ENCODE measurements at regions not wholly inside any gene's neighbourhood (a gene's known extent, or its start where the extent isn't known, plus 50 kb on each side); places are given as distances from the start of the nearest gene placed in this dataset.
A peak's percentile ranks its signal among the peaks of the same experiment; 100 is the strongest.

- no peak overlapping the region for H3K9ac ChIP-seq
- no peak for TF ChIP-seq Cebpa-rat (IDR thresholded peaks at IDR 0.05)
- H3K27me3 ChIP-seq = no peaks in the 10 kb centered on the region
- no peaks in the 10 kb centered on the region for H3K9me3 ChIP-seq (replicated peaks in 1 of 11)
- no peaks in the 10 kb centered on the region for H4K20me1 ChIP-seq
- no peak overlapping the region for H3K4me3 ChIP-seq
- no peaks in the 10 kb centered on the region for H3K4me1 ChIP-seq
- no peak overlapping the region for H3K4me2 ChIP-seq
- no peaks in the 10 kb centered on the region for H3K36me3 ChIP-seq
- H3K27ac ChIP-seq = no peak overlapping the region
Measured at GRCh38 chr5:104763216-104763615, 1200.6 kb upstream of the NUDT12 start.

- no peak overlapping the region for H3K4me3 ChIP-seq
- no peak overlapping the region for H3K9ac ChIP-seq
- H3K27me3 ChIP-seq = no peaks in the 10 kb centered on the region
- no peaks in the 10 kb centered on the region for H4K20me1 ChIP-seq
- H3K4me1 ChIP-seq = peaks cover 0 to 9% (median 8%) of the 10 kb centered on the region in 10 experiments; a peak in 11 of 20 replicates
- no peaks in the 10 kb centered on the region for H3K9me3 ChIP-seq (replicated peaks in 1 of 11)
- H3K4me2 ChIP-seq = no peak overlapping the region
- no peak for TF ChIP-seq Cebpa-rat (IDR thresholded peaks at IDR 0.05)
- no peak overlapping the region for H3K27ac ChIP-seq
- no peaks in the 10 kb centered on the region for H3K36me3 ChIP-seq
Measured at GRCh38 chr5:104757915-104758314, 1195.3 kb upstream of the NUDT12 start.

DNA sequence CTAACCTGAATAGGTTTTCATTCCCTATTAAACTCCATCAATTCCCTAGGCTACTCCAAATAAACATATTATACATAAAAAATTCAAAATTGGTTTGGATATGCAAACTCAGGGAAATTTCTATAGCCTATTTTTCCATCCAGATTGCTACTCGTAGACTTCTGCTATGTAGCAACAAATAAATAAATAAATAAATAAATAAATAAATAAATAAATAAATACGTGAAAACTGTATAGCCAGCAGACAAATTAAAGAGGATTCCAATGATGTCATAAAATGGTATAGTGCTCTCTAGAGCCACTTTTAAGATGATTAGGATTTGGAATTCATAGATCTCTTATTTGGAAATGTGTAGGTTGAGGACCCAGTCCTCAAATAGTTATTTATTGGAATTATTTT lies 1193.2 kb upstream of the NUDT12 start:
- Histone ChIP-seq H3K27ac (no peak overlapping the region), H3K4me2 (no peak overlapping the region), H3K9me3 (replicated peaks in 1 of 11) (no peaks in the 10 kb centered on the region), H3K9ac (no peak overlapping the region), H3K27me3 (no peaks in the 10 kb centered on the region), H3K4me3 (no peak overlapping the region), H4K20me1 (no peaks in the 10 kb centered on the region), H3K36me3 (no peaks in the 10 kb centered on the region), H3K4me1 (peaks cover 0 to 9% (median 8%) of the 10 kb centered on the region in 10 experiments; a peak in 11 of 20 replicates)
- no peak for TF ChIP-seq Cebpa-rat (IDR thresholded peaks at IDR 0.05)

GRCh38 chr5:104754311-104754995 lies 1191.9 kb upstream of the NUDT12 start:
- Histone ChIP-seq H3K4me2 (peak overlapping the region in 7 of 11 experiments; percentile 6 to 32 (median 20); a peak in 6 of 22 replicates), H3K4me3 (no peak overlapping the region), H3K36me3 (no peaks in the 10 kb centered on the region), H4K20me1 (no peaks in the 10 kb centered on the region), H3K27ac (no peak overlapping the region), H3K9me3 (replicated peaks in 1 of 11) (no peaks in the 10 kb centered on the region), H3K4me1 (peaks cover 0 to 9% (median 8%) of the 10 kb centered on the region in 10 experiments; a peak in 11 of 20 replicates), H3K9ac (no peak overlapping the region), H3K27me3 (no peaks in the 10 kb centered on the region)
- TF ChIP-seq Cebpa-rat (IDR thresholded peaks at IDR 0.05) = no peak

GRCh38 chr5:104751969-104752368 lies 1189.4 kb upstream of the NUDT12 start:
- H3K27me3 ChIP-seq = no peaks in the 10 kb centered on the region
- H4K20me1 ChIP-seq = no peaks in the 10 kb centered on the region
- TF ChIP-seq Cebpa-rat (IDR thresholded peaks at IDR 0.05) = no peak
- no peaks in the 10 kb centered on the region for H3K36me3 ChIP-seq
- no peak overlapping the region for H3K9ac ChIP-seq
- H3K27ac ChIP-seq = no peak overlapping the region
- peaks cover 0 to 9% (median 8%) of the 10 kb centered on the region in 10 experiments; a peak in 11 of 20 replicates for H3K4me1 ChIP-seq
- H3K4me2 ChIP-seq = no peak overlapping the region
- H3K9me3 ChIP-seq (replicated peaks in 1 of 11) = peaks cover 10 to 13% (median 12%) of the 10 kb centered on the region in 11 experiments
- H3K4me3 ChIP-seq = no peak overlapping the region

GRCh38 chr5:104739905-104740304 lies 1177.3 kb upstream of the NUDT12 start:
- H4K20me1 ChIP-seq = no peaks in the 10 kb centered on the region
- H3K4me2 ChIP-seq = no peak overlapping the region
- no peaks in the 10 kb centered on the region for H3K27me3 ChIP-seq
- no peak for TF ChIP-seq Cebpa-rat (IDR thresholded peaks at IDR 0.05)
- H3K27ac ChIP-seq = no peak overlapping the region
- H3K4me1 ChIP-seq = peaks cover 0 to 4% (median 0%) of the 10 kb centered on the region in 10 experiments; a peak in 1 of 20 replicates
- no peak overlapping the region for H3K4me3 ChIP-seq
- no peaks in the 10 kb centered on the region for H3K36me3 ChIP-seq
- H3K9ac ChIP-seq = no peak overlapping the region
- H3K9me3 ChIP-seq (replicated peaks in 1 of 11) = peaks cover 0 to 7% (median 0%) of the 10 kb centered on the region in 11 experiments; a peak in 2 of 22 replicates

- H3K36me3 ChIP-seq = no peaks in the 10 kb centered on the region
- no peak for TF ChIP-seq Cebpa-rat (IDR thresholded peaks at IDR 0.05)
- no peak overlapping the region for H3K27ac ChIP-seq
- peaks cover 0 to 4% (median 0%) of the 10 kb centered on the region in 10 experiments; a peak in 1 of 20 replicates for H3K4me1 ChIP-seq
- H3K9ac ChIP-seq = no peak overlapping the region
- no peaks in the 10 kb centered on the region for H4K20me1 ChIP-seq
- H3K9me3 ChIP-seq (replicated peaks in 1 of 11) = peaks cover 0 to 6% (median 0%) of the 10 kb centered on the region in 11 experiments; a peak in 2 of 22 replicates
- H3K4me3 ChIP-seq = no peak overlapping the region
- no peaks in the 10 kb centered on the region for H3K27me3 ChIP-seq
- no peak overlapping the region for H3K4me2 ChIP-seq
Measured at GRCh38 chr5:104739503-104739902, 1176.9 kb upstream of the NUDT12 start.

- no peaks in the 10 kb centered on the region for H3K27me3 ChIP-seq
- no peaks in the 10 kb centered on the region for H4K20me1 ChIP-seq
- H3K9me3 ChIP-seq (replicated peaks in 1 of 11) = no peaks in the 10 kb centered on the region
- H3K4me1 ChIP-seq = peaks cover 0 to 12% (median 0%) of the 10 kb centered on the region in 10 experiments; a peak in 4 of 20 replicates
- no peak for TF ChIP-seq Cebpa-rat (IDR thresholded peaks at IDR 0.05)
- no peak overlapping the region for H3K4me3 ChIP-seq
- H3K36me3 ChIP-seq = no peaks in the 10 kb centered on the region
- H3K9ac ChIP-seq = no peak overlapping the region
- no peak overlapping the region for H3K27ac ChIP-seq
- no peak overlapping the region for H3K4me2 ChIP-seq
Measured at GRCh38 chr5:104736073-104736472, 1173.5 kb upstream of the NUDT12 start.

DNA sequence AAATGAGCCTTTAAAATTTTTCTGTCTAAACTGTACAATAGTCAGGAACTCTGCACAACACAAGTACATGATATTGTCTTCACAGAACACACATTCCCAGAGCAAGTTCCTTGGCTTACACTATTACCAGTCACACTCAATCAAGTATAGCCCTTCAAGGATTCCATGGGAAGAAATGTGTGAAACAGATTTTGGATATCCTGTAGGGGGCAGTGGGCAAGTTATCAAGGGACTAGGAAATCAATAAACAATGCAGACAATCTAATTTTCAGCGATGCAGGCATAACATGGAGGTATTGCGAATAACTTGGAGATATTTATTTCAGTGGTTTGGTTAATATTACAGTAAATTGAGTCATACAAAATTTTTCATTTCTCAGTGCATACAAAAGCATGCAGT lies 1171.5 kb upstream of the NUDT12 start:
- H3K27me3 ChIP-seq = no peaks in the 10 kb centered on the region
- no peak overlapping the region for H3K27ac ChIP-seq
- TF ChIP-seq Cebpa-rat (IDR thresholded peaks at IDR 0.05) = no peak
- H3K36me3 ChIP-seq = no peaks in the 10 kb centered on the region
- no peaks in the 10 kb centered on the region for H3K9me3 ChIP-seq (replicated peaks in 1 of 11)
- H3K9ac ChIP-seq = no peak overlapping the region
- H3K4me2 ChIP-seq = no peak overlapping the region
- H3K4me1 ChIP-seq = peaks cover 0 to 12% (median 0%) of the 10 kb centered on the region in 10 experiments; a peak in 4 of 20 replicates
- H4K20me1 ChIP-seq = no peaks in the 10 kb centered on the region
- no peak overlapping the region for H3K4me3 ChIP-seq
